ENCODE measurements at regions not wholly inside any gene's neighbourhood (a gene's known extent, or its start where the extent isn't known, plus 50 kb on each side); places are given as distances from the start of the nearest gene placed in this dataset.

DNA sequence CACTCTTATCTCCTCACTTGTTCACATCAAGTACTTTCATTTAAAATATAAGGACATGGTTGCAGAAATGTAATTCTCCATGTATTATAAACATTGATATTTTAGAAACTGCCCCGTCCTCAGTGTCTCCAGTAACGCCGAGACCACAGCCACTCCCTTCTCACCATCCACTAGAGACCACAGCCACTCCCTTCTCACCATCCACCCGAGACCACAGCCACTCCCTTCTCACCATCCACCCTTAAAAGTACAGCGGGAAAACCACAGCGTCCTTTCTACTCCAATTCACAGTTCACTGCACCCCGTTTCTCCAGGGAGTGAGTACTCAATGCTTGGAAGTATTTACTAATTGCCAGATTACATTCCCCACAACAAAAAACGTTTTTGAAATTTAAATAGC, 1452.2 kb upstream of the ACVR2A start (continued):
- TF ChIP-seq, protein P1, sequence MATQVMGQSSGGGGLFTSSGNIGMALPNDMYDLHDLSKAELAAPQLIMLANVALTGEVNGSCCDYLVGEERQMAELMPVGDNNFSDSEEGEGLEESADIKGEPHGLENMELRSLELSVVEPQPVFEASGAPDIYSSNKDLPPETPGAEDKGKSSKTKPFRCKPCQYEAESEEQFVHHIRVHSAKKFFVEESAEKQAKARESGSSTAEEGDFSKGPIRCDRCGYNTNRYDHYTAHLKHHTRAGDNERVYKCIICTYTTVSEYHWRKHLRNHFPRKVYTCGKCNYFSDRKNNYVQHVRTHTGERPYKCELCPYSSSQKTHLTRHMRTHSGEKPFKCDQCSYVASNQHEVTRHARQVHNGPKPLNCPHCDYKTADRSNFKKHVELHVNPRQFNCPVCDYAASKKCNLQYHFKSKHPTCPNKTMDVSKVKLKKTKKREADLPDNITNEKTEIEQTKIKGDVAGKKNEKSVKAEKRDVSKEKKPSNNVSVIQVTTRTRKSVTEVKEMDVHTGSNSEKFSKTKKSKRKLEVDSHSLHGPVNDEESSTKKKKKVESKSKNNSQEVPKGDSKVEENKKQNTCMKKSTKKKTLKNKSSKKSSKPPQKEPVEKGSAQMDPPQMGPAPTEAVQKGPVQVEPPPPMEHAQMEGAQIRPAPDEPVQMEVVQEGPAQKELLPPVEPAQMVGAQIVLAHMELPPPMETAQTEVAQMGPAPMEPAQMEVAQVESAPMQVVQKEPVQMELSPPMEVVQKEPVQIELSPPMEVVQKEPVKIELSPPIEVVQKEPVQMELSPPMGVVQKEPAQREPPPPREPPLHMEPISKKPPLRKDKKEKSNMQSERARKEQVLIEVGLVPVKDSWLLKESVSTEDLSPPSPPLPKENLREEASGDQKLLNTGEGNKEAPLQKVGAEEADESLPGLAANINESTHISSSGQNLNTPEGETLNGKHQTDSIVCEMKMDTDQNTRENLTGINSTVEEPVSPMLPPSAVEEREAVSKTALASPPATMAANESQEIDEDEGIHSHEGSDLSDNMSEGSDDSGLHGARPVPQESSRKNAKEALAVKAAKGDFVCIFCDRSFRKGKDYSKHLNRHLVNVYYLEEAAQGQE (IDR thresholded peaks at IDR 0.05; ENCODE audit: unreplicated experiment): no peak
- TF ChIP-seq EZH2 (IDR thresholded peaks at IDR 0.05; ENCODE audit: low read depth, unreplicated experiment) (no peak), POLR2AphosphoS5 (IDR thresholded peaks at IDR 0.05; ENCODE audit: low read depth) (no peak), EZH2phosphoT487 (IDR thresholded peaks at IDR 0.05; ENCODE audit: unreplicated experiment) (no peak), JUNB (IDR thresholded peaks at IDR 0.05; ENCODE audit: unreplicated experiment) (no peak)
- TF ChIP-seq, protein P2, sequence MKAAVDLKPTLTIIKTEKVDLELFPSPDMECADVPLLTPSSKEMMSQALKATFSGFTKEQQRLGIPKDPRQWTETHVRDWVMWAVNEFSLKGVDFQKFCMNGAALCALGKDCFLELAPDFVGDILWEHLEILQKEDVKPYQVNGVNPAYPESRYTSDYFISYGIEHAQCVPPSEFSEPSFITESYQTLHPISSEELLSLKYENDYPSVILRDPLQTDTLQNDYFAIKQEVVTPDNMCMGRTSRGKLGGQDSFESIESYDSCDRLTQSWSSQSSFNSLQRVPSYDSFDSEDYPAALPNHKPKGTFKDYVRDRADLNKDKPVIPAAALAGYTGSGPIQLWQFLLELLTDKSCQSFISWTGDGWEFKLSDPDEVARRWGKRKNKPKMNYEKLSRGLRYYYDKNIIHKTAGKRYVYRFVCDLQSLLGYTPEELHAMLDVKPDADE (IDR thresholded peaks at IDR 0.05): no peak
- TF ChIP-seq, protein P3, sequence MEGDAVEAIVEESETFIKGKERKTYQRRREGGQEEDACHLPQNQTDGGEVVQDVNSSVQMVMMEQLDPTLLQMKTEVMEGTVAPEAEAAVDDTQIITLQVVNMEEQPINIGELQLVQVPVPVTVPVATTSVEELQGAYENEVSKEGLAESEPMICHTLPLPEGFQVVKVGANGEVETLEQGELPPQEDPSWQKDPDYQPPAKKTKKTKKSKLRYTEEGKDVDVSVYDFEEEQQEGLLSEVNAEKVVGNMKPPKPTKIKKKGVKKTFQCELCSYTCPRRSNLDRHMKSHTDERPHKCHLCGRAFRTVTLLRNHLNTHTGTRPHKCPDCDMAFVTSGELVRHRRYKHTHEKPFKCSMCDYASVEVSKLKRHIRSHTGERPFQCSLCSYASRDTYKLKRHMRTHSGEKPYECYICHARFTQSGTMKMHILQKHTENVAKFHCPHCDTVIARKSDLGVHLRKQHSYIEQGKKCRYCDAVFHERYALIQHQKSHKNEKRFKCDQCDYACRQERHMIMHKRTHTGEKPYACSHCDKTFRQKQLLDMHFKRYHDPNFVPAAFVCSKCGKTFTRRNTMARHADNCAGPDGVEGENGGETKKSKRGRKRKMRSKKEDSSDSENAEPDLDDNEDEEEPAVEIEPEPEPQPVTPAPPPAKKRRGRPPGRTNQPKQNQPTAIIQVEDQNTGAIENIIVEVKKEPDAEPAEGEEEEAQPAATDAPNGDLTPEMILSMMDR (conservative IDR thresholded peaks at IDR 0.05; ENCODE audit: low read depth in 2 of 2): no peak

DNA sequence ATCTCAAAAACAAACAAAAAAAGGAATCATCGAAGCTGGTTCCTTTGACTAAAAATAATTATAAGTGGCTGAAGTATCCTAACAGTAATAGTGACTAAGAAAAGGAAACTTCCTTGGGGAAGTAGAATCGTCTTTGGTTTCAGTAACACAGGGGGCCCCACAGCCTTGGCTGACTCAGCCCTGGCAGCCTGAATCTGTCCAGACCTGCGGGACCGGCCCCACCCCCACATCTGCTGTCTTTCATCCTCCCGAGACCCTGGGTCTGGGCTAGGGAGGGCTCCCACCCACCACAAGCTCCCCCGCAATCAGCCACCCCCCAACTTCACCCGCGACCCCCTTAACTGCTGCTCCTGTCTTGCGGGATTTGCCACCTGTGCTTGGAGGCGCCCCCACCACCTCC, 1452.6 kb upstream of the ACVR2A start:
- no peaks in the 10 kb centered on the region for H3K4me1 ChIP-seq (ENCODE audit: insufficient read depth)
- no peak overlapping the region; the same call in 1 of the 2 replicates for H2AFZ ChIP-seq
- no peak overlapping the region for H3K4me3 Mint-ChIP-seq
- H3K27me3 Mint-ChIP-seq (ENCODE audit: insufficient read depth, low read depth, poor library complexity): peaks cover 1% of the 10 kb centered on the region
- H3K27me3 ChIP-seq (ENCODE audit: insufficient read depth): no peaks in the 10 kb centered on the region
- H3K9me2 ChIP-seq (ENCODE audit: insufficient read depth): no peaks in the 10 kb centered on the region; the same call in 1 of the 2 replicates
- H3K27ac ChIP-seq (ENCODE audit: low read depth): no peak overlapping the region
- H4K20me1 ChIP-seq (replicated peaks; ENCODE audit: insufficient read depth): no peaks in the 10 kb centered on the region
- no peak for DNase-seq (ENCODE audit: low spot score)
- no peak overlapping the region for H3K4me2 ChIP-seq
- no peaks in the 10 kb centered on the region for H3F3A ChIP-seq (replicated peaks; ENCODE audit: low read depth)
- ATAC-seq: no peak
- H3K27ac Mint-ChIP-seq: no peak overlapping the region
- H3K9me3 Mint-ChIP-seq: no peaks in the 10 kb centered on the region
- H3K36me3 ChIP-seq (ENCODE audit: insufficient read depth): no peaks in the 10 kb centered on the region
- no peaks in the 10 kb centered on the region for H3K79me2 ChIP-seq (replicated peaks; ENCODE audit: insufficient read depth)
- H3K4me3 ChIP-seq: no peak overlapping the region
- no peaks in the 10 kb centered on the region for H3K4me1 Mint-ChIP-seq
- H3K36me3 Mint-ChIP-seq (ENCODE audit: low read depth): no peaks in the 10 kb centered on the region
- TF ChIP-seq, protein P3 (conservative IDR thresholded peaks at IDR 0.05; ENCODE audit: low read depth in 2 of 2): no peak
- TF ChIP-seq ZNF114 (CRISPR knock-in tag; IDR thresholded peaks at IDR 0.05): no peak
- TF ChIP-seq POLR2AphosphoS5 (IDR thresholded peaks at IDR 0.05; ENCODE audit: low read depth): no peak
- TF ChIP-seq CREB1 (CRISPR knock-in tag; IDR thresholded peaks at IDR 0.05; ENCODE audit: low read depth): no peak
- no peak for TF ChIP-seq JUNB (IDR thresholded peaks at IDR 0.05; ENCODE audit: unreplicated experiment)
- TF ChIP-seq, protein P4, sequence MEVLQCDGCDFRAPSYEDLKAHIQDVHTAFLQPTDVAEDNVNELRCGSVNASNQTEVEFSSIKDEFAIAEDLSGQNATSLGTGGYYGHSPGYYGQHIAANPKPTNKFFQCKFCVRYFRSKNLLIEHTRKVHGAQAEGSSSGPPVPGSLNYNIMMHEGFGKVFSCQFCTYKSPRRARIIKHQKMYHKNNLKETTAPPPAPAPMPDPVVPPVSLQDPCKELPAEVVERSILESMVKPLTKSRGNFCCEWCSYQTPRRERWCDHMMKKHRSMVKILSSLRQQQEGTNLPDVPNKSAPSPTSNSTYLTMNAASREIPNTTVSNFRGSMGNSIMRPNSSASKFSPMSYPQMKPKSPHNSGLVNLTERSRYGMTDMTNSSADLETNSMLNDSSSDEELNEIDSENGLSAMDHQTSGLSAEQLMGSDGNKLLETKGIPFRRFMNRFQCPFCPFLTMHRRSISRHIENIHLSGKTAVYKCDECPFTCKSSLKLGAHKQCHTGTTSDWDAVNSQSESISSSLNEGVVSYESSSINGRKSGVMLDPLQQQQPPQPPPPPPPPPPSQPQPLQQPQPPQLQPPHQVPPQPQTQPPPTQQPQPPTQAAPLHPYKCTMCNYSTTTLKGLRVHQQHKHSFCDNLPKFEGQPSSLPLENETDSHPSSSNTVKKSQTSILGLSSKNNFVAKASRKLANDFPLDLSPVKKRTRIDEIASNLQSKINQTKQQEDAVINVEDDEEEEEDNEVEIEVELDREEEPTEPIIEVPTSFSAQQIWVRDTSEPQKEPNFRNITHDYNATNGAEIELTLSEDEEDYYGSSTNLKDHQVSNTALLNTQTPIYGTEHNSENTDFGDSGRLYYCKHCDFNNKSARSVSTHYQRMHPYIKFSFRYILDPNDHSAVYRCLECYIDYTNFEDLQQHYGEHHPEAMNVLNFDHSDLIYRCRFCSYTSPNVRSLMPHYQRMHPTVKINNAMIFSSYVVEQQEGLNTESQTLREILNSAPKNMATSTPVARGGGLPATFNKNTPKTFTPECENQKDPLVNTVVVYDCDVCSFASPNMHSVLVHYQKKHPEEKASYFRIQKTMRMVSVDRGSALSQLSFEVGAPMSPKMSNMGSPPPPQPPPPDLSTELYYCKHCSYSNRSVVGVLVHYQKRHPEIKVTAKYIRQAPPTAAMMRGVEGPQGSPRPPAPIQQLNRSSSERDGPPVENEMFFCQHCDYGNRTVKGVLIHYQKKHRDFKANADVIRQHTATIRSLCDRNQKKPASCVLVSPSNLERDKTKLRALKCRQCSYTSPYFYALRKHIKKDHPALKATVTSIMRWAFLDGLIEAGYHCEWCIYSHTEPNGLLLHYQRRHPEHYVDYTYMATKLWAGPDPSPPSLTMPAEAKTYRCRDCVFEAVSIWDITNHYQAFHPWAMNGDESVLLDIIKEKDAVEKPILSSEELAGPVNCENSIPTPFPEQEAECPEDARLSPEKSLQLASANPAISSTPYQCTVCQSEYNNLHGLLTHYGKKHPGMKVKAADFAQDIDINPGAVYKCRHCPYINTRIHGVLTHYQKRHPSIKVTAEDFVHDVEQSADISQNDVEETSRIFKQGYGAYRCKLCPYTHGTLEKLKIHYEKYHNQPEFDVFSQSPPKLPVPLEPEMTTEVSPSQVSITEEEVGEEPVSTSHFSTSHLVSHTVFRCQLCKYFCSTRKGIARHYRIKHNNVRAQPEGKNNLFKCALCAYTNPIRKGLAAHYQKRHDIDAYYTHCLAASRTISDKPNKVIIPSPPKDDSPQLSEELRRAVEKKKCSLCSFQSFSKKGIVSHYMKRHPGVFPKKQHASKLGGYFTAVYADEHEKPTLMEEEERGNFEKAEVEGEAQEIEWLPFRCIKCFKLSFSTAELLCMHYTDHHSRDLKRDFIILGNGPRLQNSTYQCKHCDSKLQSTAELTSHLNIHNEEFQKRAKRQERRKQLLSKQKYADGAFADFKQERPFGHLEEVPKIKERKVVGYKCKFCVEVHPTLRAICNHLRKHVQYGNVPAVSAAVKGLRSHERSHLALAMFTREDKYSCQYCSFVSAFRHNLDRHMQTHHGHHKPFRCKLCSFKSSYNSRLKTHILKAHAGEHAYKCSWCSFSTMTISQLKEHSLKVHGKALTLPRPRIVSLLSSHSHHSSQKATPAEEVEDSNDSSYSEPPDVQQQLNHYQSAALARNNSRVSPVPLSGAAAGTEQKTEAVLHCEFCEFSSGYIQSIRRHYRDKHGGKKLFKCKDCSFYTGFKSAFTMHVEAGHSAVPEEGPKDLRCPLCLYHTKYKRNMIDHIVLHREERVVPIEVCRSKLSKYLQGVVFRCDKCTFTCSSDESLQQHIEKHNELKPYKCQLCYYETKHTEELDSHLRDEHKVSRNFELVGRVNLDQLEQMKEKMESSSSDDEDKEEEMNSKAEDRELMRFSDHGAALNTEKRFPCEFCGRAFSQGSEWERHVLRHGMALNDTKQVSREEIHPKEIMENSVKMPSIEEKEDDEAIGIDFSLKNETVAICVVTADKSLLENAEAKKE (CRISPR knock-in tag; IDR thresholded peaks at IDR 0.05): no peak

Measured in GM23338 (cell line).